Pons (tissue), 1 donor: ENCODE measurements at regions not wholly inside any gene's neighbourhood (a gene's known extent, or its start where the extent isn't known, plus 50 kb on each side); places are given as distances from the start of the nearest gene placed in this dataset.
"Not testable (repeated sequence)": the region's sequence is repeated elsewhere in the genome, so short reads cannot be mapped to it uniquely, and the experiment has no call there.

ENCODE experiments used
- DNase-seq: peaks from one replicate; pipeline ENCODE4 v3.0.0-alpha.2; 2016; ENCODE audit warnings: low spot score

GRCh38 chrX:40788698-40789097, 53.4 kb upstream of the MED14 start:
- DNase-seq, result not testable (repeated sequence)

- DNase-seq, result no peak
These were observed 57.1 kb upstream of the MED14 start for GRCh38 chrX:40792433-40792832.

- not testable (repeated sequence) for DNase-seq
These were observed 59.4 kb upstream of the MED14 start for GRCh38 chrX:40794829-40795130.

GRCh38 chrX:40799745-40800144, 64.4 kb upstream of the MED14 start:
- DNase-seq, result not testable (repeated sequence)

- no peak for DNase-seq
These were observed 70.1 kb upstream of the MED14 start for GRCh38 chrX:40805404-40805803.

- no peak for DNase-seq
These were observed 71.3 kb upstream of the MED14 start for GRCh38 chrX:40806513-40807220.

GRCh38 chrX:40807384-40807783, 72.0 kb upstream of the MED14 start:
- DNase-seq, result no peak

GRCh38 chrX:40808203-40808602, 72.9 kb upstream of the MED14 start:
- no peak for DNase-seq

GRCh38 chrX:40809210-40809609, 73.9 kb upstream of the MED14 start:
- DNase-seq, result no peak

- not testable (repeated sequence) for DNase-seq
These were observed 79.7 kb upstream of the MED14 start for GRCh38 chrX:40815045-40815444.

GRCh38 chrX:40816906-40817305, 81.6 kb upstream of the MED14 start:
- DNase-seq, result no peak

- no peak for DNase-seq
These were observed 82.9 kb upstream of the MED14 start for GRCh38 chrX:40818236-40818635.

GRCh38 chrX:40821780-40822179, 86.4 kb upstream of the MED14 start:
- no peak for DNase-seq

GRCh38 chrX:40827331-40827730, 92.0 kb upstream of the MED14 start:
- no peak for DNase-seq

- DNase-seq, result no peak
These were observed 96.4 kb upstream of the MED14 start for GRCh38 chrX:40831750-40832149.

- no peak for DNase-seq
These were observed 97.4 kb upstream of the MED14 start for GRCh38 chrX:40832723-40833122.

- DNase-seq, result no peak
These were observed 98.9 kb upstream of the MED14 start for GRCh38 chrX:40834225-40834624.

GRCh38 chrX:40835526-40835925, 100.2 kb upstream of the MED14 start:
- no peak for DNase-seq

GRCh38 chrX:40843643-40844042, 108.3 kb upstream of the MED14 start:
- DNase-seq, result no peak

- DNase-seq, result no peak
These were observed 109.1 kb upstream of the MED14 start for GRCh38 chrX:40844471-40844870.

- peak; percentile 41 for DNase-seq
These were observed 110.1 kb upstream of the MED14 start for GRCh38 chrX:40845331-40845911.

GRCh38 chrX:40849906-40850823, 114.8 kb upstream of the MED14 start:
- DNase-seq, result no peak

- DNase-seq, result no peak
These were observed 117.2 kb upstream of the MED14 start for GRCh38 chrX:40852586-40852985.
